H9 (cell line): ENCODE measurements at regions not wholly inside any gene's neighbourhood (a gene's known extent, or its start where the extent isn't known, plus 50 kb on each side); places are given as distances from the start of the nearest gene placed in this dataset.

ENCODE experiments used
- DNase-seq: peaks from one replicate; pipeline ENCODE4 v3.0.0-alpha.2; 2017
- H2AFZ ChIP-seq: one replicate; pipeline ENCODE4 v1.6.1; 2013; ENCODE audit warnings: mild to moderate bottlenecking, low read length, control low read depth, moderate library complexity
- H2AK5ac ChIP-seq: 2 replicates; pipeline ENCODE4 v1.6.1; 2013; ENCODE audit warnings: low read length, control low read depth, mixed read lengths; ENCODE audit not compliant: insufficient read length
- H2BK120ac ChIP-seq: one replicate; pipeline ENCODE4 v1.6.1; 2013; ENCODE audit warnings: low read depth, mild to moderate bottlenecking, low read length, control low read depth, inconsistent platforms; ENCODE audit not compliant: poor library complexity, severe bottlenecking
- H2BK12ac ChIP-seq: 2 replicates; pipeline ENCODE4 v1.6.1; 2013; ENCODE audit warnings: low read length, control low read depth, mixed read lengths, low read depth; ENCODE audit not compliant: insufficient read length
- H2BK15ac ChIP-seq: 2 replicates; pipeline ENCODE4 v1.6.1; 2013; ENCODE audit warnings: low read depth, low read length, control low read depth
- H2BK20ac ChIP-seq: one replicate; pipeline ENCODE4 v1.6.1; 2013; ENCODE audit warnings: low read depth, mild to moderate bottlenecking, low read length, control low read depth, inconsistent platforms; ENCODE audit not compliant: poor library complexity, severe bottlenecking
- H2BK5ac ChIP-seq: 2 replicates; pipeline ENCODE4 v1.6.1; 2013; ENCODE audit warnings: low read length, control low read depth, mixed read lengths; ENCODE audit not compliant: insufficient read length
- H3K14ac ChIP-seq: 2 replicates; pipeline ENCODE4 v1.6.1; 2013; ENCODE audit warnings: low read length, control low read depth; ENCODE audit not compliant: insufficient read depth
- H3K18ac ChIP-seq: 2 replicates; pipeline ENCODE4 v1.6.1; 2013; ENCODE audit warnings: low read depth, mild to moderate bottlenecking, mixed read lengths, low read length, control low read depth; ENCODE audit not compliant: insufficient read length
- H3K23ac ChIP-seq: 2 replicates; pipeline ENCODE4 v1.6.1; 2013; ENCODE audit warnings: low read length, control low read depth, mixed read lengths, low read depth; ENCODE audit not compliant: insufficient read length
- H3K23me2 ChIP-seq: 2 replicates; pipeline ENCODE4 v1.6.1; 2013; ENCODE audit warnings: low read depth, mild to moderate bottlenecking, mixed read lengths, low read length, control low read depth; ENCODE audit not compliant: insufficient read length, poor library complexity, severe bottlenecking
- H3K27ac ChIP-seq: 2 replicates; pipeline ENCODE4 v1.5.1; 2013; ENCODE audit warnings: low read length, control low read depth, mixed read lengths, low read depth; ENCODE audit not compliant: insufficient read length
- H3K27me3 ChIP-seq: 2 replicates; pipeline ENCODE4 v1.6.1; 2013; ENCODE audit warnings: low read length, control low read depth, inconsistent platforms; ENCODE audit not compliant: insufficient read depth
- H3K4ac ChIP-seq: 2 replicates; pipeline ENCODE4 v1.6.1; 2013; ENCODE audit warnings: low read depth, mild to moderate bottlenecking, control low read depth, inconsistent platforms, low read length, moderate library complexity
- H3K4me1 ChIP-seq: 2 replicates; pipeline ENCODE4 v1.6.1; 2013; ENCODE audit warnings: low read length, control low read depth, inconsistent platforms; ENCODE audit not compliant: insufficient read depth
- H3K4me2 ChIP-seq: 2 replicates; pipeline ENCODE4 v1.6.1; 2013; ENCODE audit warnings: low read length, control low read depth, mixed read lengths; ENCODE audit not compliant: insufficient read length, insufficient read depth
- H3K56ac ChIP-seq: 2 replicates; pipeline ENCODE4 v1.6.1; 2013; ENCODE audit warnings: low read depth, mild to moderate bottlenecking, mixed read lengths, low read length, control low read depth; ENCODE audit not compliant: insufficient read length
- H3K79me1 ChIP-seq: 2 replicates; pipeline ENCODE4 v1.6.1; 2013; ENCODE audit warnings: low read depth, mild to moderate bottlenecking, moderate library complexity, low read length, control low read depth, inconsistent platforms; ENCODE audit not compliant: insufficient read depth, poor library complexity, severe bottlenecking
- H3K79me2 ChIP-seq: 2 replicates; pipeline ENCODE4 v1.6.1; 2013; ENCODE audit warnings: low read length, control low read depth, inconsistent platforms; ENCODE audit not compliant: insufficient read depth
- H3K9ac ChIP-seq: 2 replicates; pipeline ENCODE4 v1.6.1; 2013; ENCODE audit warnings: low read length, control low read depth, mixed read lengths; ENCODE audit not compliant: insufficient read length; ENCODE audit errors: extremely low read depth
- H3K9me3 ChIP-seq: one replicate; pipeline ENCODE4 v1.6.1; 2013; ENCODE audit warnings: low read depth, low read length, inconsistent platforms; ENCODE audit not compliant: control insufficient read depth
- H3T11ph ChIP-seq: one replicate; pipeline ENCODE4 v1.6.1; 2013; ENCODE audit warnings: mild to moderate bottlenecking, low read length, control low read depth, inconsistent platforms
- H4K20me1 ChIP-seq: one replicate; pipeline ENCODE4 v1.6.1; 2013; ENCODE audit not compliant: control insufficient read depth, insufficient read length, insufficient read depth
- H4K5ac ChIP-seq: 2 replicates; pipeline ENCODE4 v1.6.1; 2013; ENCODE audit warnings: low read depth, mild to moderate bottlenecking, mixed read lengths, low read length, control low read depth; ENCODE audit not compliant: insufficient read length
- H4K8ac ChIP-seq: replicated peaks from 2 replicates; pipeline ENCODE4 v1.6.1; 2013; ENCODE audit warnings: low read length, control low read depth, mixed read lengths, low read depth; ENCODE audit not compliant: insufficient read length
- H4K91ac ChIP-seq: 2 replicates; pipeline ENCODE4 v1.6.1; 2013; ENCODE audit warnings: low read depth, mild to moderate bottlenecking, moderate library complexity, mixed read lengths, low read length, control low read depth; ENCODE audit not compliant: insufficient read length
- H3K27ac Mint-ChIP-seq, 3 experiments: 2 replicates in 2 of 3; 3 replicates in 1 of 3; pipeline ENCODE4 v1.8.0; 2020 to 2021; ENCODE audit warnings: mixed read lengths in 3 of 3, mild to moderate bottlenecking in 1 of 3, moderate library complexity in 1 of 3
- H3K27me3 Mint-ChIP-seq: 2 replicates; pipeline ENCODE4 v1.8.0; 2021; ENCODE audit warnings: low read depth, mild to moderate bottlenecking, moderate library complexity, mixed read lengths
- H3K36me3 Mint-ChIP-seq, 3 experiments: 2 replicates in 2 of 3; 3 replicates in 1 of 3; pipeline ENCODE4 v1.8.0; 2020 to 2021; ENCODE audit warnings: low read depth in 3 of 3, mixed read lengths in 3 of 3; ENCODE audit not compliant: insufficient read depth in 1 of 3
- H3K4me1 Mint-ChIP-seq, 2 experiments: 2 replicates each; pipeline ENCODE4 v1.8.0; 2020; ENCODE audit warnings: mixed read lengths in 2 of 2
- H3K4me3 Mint-ChIP-seq, 2 experiments: 2 replicates in 1 of 2; 3 replicates in 1 of 2; pipeline ENCODE4 v1.8.0; 2020 to 2021; ENCODE audit warnings: mild to moderate bottlenecking in 2 of 2, mixed read lengths in 2 of 2, moderate library complexity in 1 of 2
- H3K9me3 Mint-ChIP-seq, 2 experiments: 2 replicates in 1 of 2; 3 replicates in 1 of 2; pipeline ENCODE4 v1.8.0; 2020; ENCODE audit warnings: mild to moderate bottlenecking in 2 of 2, mixed read lengths in 2 of 2, moderate library complexity in 1 of 2
- CTCF ChIP-seq: fragments of 200-600 bp; sonication (generic); conservative IDR thresholded peaks from 3 replicates; pipeline ENCODE4 v1.8.0; 2021; ENCODE audit warnings: antibody characterized with exemption, mild to moderate bottlenecking
- WGBS: extraction: QIAGEN DNeasy Blood & Tissue Kit; methylation state at CpG from one replicate; pipeline ENCODE4 v1.1.7; 2013; ENCODE audit warnings: missing lambda C conversion rate, low lambda C conversion rate, mixed read lengths; ENCODE audit not compliant: insufficient read length; ENCODE audit errors: extremely low coverage; 5-methylcytosine and 5-hydroxymethylcytosine counted together

GRCh38 chr16:61050547-61050946 lies 985.7 kb downstream of the CDH8 start:
- Histone ChIP-seq H4K20me1 (no peaks in the 10 kb centered on the region), H4K5ac (no peak overlapping the region), H4K91ac (no peak overlapping the region), H3K27me3 (no peaks in the 10 kb centered on the region), H2BK120ac (no peak overlapping the region), H2BK12ac (no peak overlapping the region), H3K23me2 (no peaks in the 10 kb centered on the region), H3K9ac (no peak overlapping the region), H3K56ac (no peak overlapping the region), H4K8ac (no peak overlapping the region), H3K23ac (no peak overlapping the region), H3K4ac (no peak overlapping the region), H3K14ac (no peak overlapping the region), H2AK5ac (no peak overlapping the region), H3K9me3 (no peaks in the 10 kb centered on the region), H3K27ac (no peak overlapping the region), H2BK15ac (no peak overlapping the region), H3K4me1 (no peaks in the 10 kb centered on the region), H2AFZ (no peak overlapping the region), H2BK5ac (no peak overlapping the region), H3K79me2 (no peaks in the 10 kb centered on the region), H3K18ac (no peak overlapping the region), H3T11ph (no peak overlapping the region), H3K4me2 (no peak overlapping the region), H3K79me1 (no peaks in the 10 kb centered on the region), H2BK20ac (no peak overlapping the region)
- Mint-ChIP-seq H3K4me1 (no peaks in the 10 kb centered on the region), H3K9me3 (no peaks in the 10 kb centered on the region), H3K4me3 (no peak overlapping the region), H3K36me3 (no peaks in the 10 kb centered on the region), H3K27ac (no peak overlapping the region), H3K27me3 (peaks cover 1% of the 10 kb centered on the region; the same call in 1 of the 2 replicates)
- no peak for TF ChIP-seq CTCF
- no peak for DNase-seq
- no CpG with 5 or more reads among the region's 11 CpGs for WGBS
